Esophagus squamous epithelium (tissue), 4 donors: ENCODE measurements at regions not wholly inside any gene's neighbourhood (a gene's known extent, or its start where the extent isn't known, plus 50 kb on each side); places are given as distances from the start of the nearest gene placed in this dataset.

Source experiments
- POLR2A ChIP-seq, 4 donors: fragments of 450-650 bp; IDR thresholded peaks; one replicate each; pipeline ENCODE4 v1.6.1; 2017; ENCODE audit warnings: antibody characterized with exemption in 4 of 4, mild to moderate bottlenecking in 4 of 4, moderate library complexity in 3 of 4
- TF ChIP-seq, protein P1 (sequence below), 6 experiments: fragments of 450-650 bp in 4 of 6; fragments of 200-600 bp in 2 of 6; sonication (generic) in 2 of 6; IDR thresholded peaks; one replicate each; pipeline ENCODE4 v1.5.1; 2016 to 2019; ENCODE audit warnings: antibody characterized with exemption in 6 of 6, mild to moderate bottlenecking in 4 of 6, moderate library complexity in 4 of 6

DNA sequence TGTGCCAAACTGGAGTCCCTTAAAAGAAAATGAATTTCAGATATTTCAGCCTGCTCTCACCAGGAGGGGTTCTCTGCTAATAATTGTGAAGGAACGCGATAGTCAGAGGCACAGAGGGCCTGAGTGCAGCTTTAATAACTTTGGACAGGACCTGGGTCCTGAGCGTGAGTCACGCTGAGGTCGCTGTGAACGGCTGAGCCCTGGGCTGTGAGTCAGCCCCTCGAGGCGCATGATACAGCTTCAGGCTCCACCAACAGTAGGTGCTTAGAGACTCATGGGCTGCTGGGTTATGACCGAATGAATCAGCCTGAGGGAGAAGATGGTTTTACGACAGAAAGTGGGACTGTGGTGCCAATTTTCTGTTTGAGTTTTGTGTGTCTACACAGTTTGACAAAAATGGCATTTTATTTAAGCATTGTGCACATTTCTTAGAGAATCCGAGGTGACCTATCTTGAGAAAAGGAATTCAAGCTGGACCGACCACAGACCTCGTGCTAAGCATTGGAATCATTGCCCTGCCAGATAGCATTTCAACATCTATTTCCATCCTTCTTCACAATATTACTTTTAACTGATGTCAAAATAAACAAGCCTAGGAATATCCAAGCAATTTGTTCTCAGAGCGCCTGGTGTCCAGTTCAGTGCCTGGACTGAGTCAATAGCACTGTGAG is 183.0 kb downstream of the THBS2 start:
- no peak for TF ChIP-seq POLR2A (IDR thresholded peaks at IDR 0.05)
- TF ChIP-seq, protein P1, sequence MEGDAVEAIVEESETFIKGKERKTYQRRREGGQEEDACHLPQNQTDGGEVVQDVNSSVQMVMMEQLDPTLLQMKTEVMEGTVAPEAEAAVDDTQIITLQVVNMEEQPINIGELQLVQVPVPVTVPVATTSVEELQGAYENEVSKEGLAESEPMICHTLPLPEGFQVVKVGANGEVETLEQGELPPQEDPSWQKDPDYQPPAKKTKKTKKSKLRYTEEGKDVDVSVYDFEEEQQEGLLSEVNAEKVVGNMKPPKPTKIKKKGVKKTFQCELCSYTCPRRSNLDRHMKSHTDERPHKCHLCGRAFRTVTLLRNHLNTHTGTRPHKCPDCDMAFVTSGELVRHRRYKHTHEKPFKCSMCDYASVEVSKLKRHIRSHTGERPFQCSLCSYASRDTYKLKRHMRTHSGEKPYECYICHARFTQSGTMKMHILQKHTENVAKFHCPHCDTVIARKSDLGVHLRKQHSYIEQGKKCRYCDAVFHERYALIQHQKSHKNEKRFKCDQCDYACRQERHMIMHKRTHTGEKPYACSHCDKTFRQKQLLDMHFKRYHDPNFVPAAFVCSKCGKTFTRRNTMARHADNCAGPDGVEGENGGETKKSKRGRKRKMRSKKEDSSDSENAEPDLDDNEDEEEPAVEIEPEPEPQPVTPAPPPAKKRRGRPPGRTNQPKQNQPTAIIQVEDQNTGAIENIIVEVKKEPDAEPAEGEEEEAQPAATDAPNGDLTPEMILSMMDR (IDR thresholded peaks at IDR 0.05): no peak
